OCI-LY1 (cell line): ENCODE measurements at regions not wholly inside any gene's neighbourhood (a gene's known extent, or its start where the extent isn't known, plus 50 kb on each side); places are given as distances from the start of the nearest gene placed in this dataset.
"Not testable (repeated sequence)": the region's sequence is repeated elsewhere in the genome, so short reads cannot be mapped to it uniquely, and the experiment has no call there.

Experiments
- H2AFZ ChIP-seq: fragments of 200-600 bp; sonication (generic), shearing (Covaris generic); 2 replicates; pipeline ENCODE4 v1.6.0; 2014; ENCODE audit warnings: antibody characterized with exemption, mild to moderate bottlenecking, low read length
- H3F3A ChIP-seq: fragments of 200-600 bp; sonication (generic), shearing (Covaris generic); 2 replicates; pipeline ENCODE4 v1.6.0; 2014; ENCODE audit warnings: mild to moderate bottlenecking, antibody characterized with exemption, low read length, moderate library complexity; ENCODE audit not compliant: insufficient read depth
- H3K27ac ChIP-seq: fragments of 200-600 bp; sonication (generic); 2 replicates; pipeline ENCODE4 v1.5.1; 2014; ENCODE audit warnings: low read length, mixed run types, mild to moderate bottlenecking, low read depth; ENCODE audit not compliant: poor library complexity, severe bottlenecking
- H3K27me3 ChIP-seq: fragments of 200-600 bp; sonication (generic); 2 replicates; pipeline ENCODE4 v1.6.0; 2014; ENCODE audit warnings: antibody characterized with exemption, mild to moderate bottlenecking, low read length, moderate library complexity; ENCODE audit not compliant: insufficient read depth
- H3K36me3 ChIP-seq: fragments of 200-600 bp; sonication (generic); 2 replicates; pipeline ENCODE4 v1.6.1; 2014; ENCODE audit warnings: mild to moderate bottlenecking, antibody characterized with exemption, low read length, moderate library complexity, mixed read lengths; ENCODE audit not compliant: insufficient read depth
- H3K4me1 ChIP-seq: fragments of 200-600 bp; sonication (generic); 2 replicates; pipeline ENCODE4 v1.5.1; 2014; ENCODE audit warnings: mild to moderate bottlenecking, low read length, moderate library complexity; ENCODE audit not compliant: insufficient read depth, severe bottlenecking
- H3K4me2 ChIP-seq: fragments of 200-600 bp; sonication (generic), shearing (Covaris generic); 2 replicates; pipeline ENCODE4 v1.6.1; 2014; ENCODE audit warnings: low read length
- H3K4me3 ChIP-seq: fragments of 200-600 bp; sonication (generic); 2 replicates; pipeline ENCODE4 v1.5.1; 2014; ENCODE audit warnings: low read length, low read depth, mild to moderate bottlenecking, mixed read lengths; ENCODE audit not compliant: poor library complexity, severe bottlenecking
- H3K79me2 ChIP-seq: fragments of 200-600 bp; shearing (Covaris generic); 2 replicates; pipeline ENCODE4 v1.6.1; 2016; ENCODE audit warnings: mixed run types, low read length, mixed read lengths; ENCODE audit not compliant: insufficient read depth
- H3K9ac ChIP-seq: fragments of 200-600 bp; sonication (generic), shearing (Covaris generic); 2 replicates; pipeline ENCODE4 v1.6.1; 2014; ENCODE audit warnings: mild to moderate bottlenecking, low read length, mixed read lengths
- H3K9me2 ChIP-seq: fragments of 200-600 bp; sonication (generic), shearing (Covaris generic); 2 replicates; pipeline ENCODE4 v1.6.1; 2014; ENCODE audit warnings: low read depth, mild to moderate bottlenecking, low read length, mixed read lengths
- H3K9me3 ChIP-seq: fragments of 200-600 bp; shearing (Covaris generic); 2 replicates; pipeline ENCODE4 v1.6.1; 2014; ENCODE audit warnings: low read length, mixed read lengths
- H4K20me1 ChIP-seq: fragments of 200-600 bp; sonication (generic), shearing (Covaris generic); 2 replicates; pipeline ENCODE4 v1.6.0; 2016; ENCODE audit warnings: mild to moderate bottlenecking, low read length; ENCODE audit not compliant: insufficient read depth
- CTCF ChIP-seq: fragments of 200-600 bp; sonication (generic), shearing (Covaris generic); IDR thresholded peaks from 2 replicates; pipeline ENCODE4 v1.5.1; 2017; ENCODE audit warnings: mild to moderate bottlenecking, antibody characterized with exemption, low read length, moderate library complexity, mixed read lengths
- EZH2 ChIP-seq: fragments of 200-600 bp; sonication (generic), shearing (Covaris generic); IDR thresholded peaks from 2 replicates; pipeline ENCODE4 v1.8.0; 2017; ENCODE audit warnings: borderline replicate concordance, mixed run types, mild to moderate bottlenecking, antibody characterized with exemption, low read length, moderate library complexity, mixed read lengths

GRCh38 chr9:65409471-65409980, 124.5 kb upstream of the FOXD4L5 start:
- H3K36me3 ChIP-seq = no peaks in the 10 kb centered on the region
- H3F3A ChIP-seq = no peaks in the 10 kb centered on the region
- no peak overlapping the region for H2AFZ ChIP-seq
- H3K9me2 ChIP-seq = no peaks in the 10 kb centered on the region
- H3K4me2 ChIP-seq = no peak overlapping the region
- H3K79me2 ChIP-seq = no peaks in the 10 kb centered on the region
- no peak overlapping the region for H3K27ac ChIP-seq
- no peaks in the 10 kb centered on the region for H3K27me3 ChIP-seq
- no peak overlapping the region for H3K9ac ChIP-seq
- no peaks in the 10 kb centered on the region for H4K20me1 ChIP-seq
- H3K4me1 ChIP-seq = no peaks in the 10 kb centered on the region
- H3K4me3 ChIP-seq = no peak overlapping the region
- H3K9me3 ChIP-seq = no peaks in the 10 kb centered on the region
- TF ChIP-seq CTCF (no peak), EZH2 (no peak)

GRCh38 chr9:65408806-65409205, 123.8 kb upstream of the FOXD4L5 start:
- not testable (repeated sequence) for H3K36me3 ChIP-seq, H3K9me2 ChIP-seq, H3K4me1 ChIP-seq, H3K9ac ChIP-seq, H3K4me2 ChIP-seq, H4K20me1 ChIP-seq, H3K4me3 ChIP-seq, H3K27ac ChIP-seq, H3F3A ChIP-seq, H2AFZ ChIP-seq, H3K79me2 ChIP-seq, H3K9me3 ChIP-seq, H3K27me3 ChIP-seq

- H3K4me3 ChIP-seq, H3K27ac ChIP-seq: not testable (repeated sequence)
Observed at GRCh38 chr9:65406625-65407024, 121.6 kb upstream of the FOXD4L5 start.

DNA sequence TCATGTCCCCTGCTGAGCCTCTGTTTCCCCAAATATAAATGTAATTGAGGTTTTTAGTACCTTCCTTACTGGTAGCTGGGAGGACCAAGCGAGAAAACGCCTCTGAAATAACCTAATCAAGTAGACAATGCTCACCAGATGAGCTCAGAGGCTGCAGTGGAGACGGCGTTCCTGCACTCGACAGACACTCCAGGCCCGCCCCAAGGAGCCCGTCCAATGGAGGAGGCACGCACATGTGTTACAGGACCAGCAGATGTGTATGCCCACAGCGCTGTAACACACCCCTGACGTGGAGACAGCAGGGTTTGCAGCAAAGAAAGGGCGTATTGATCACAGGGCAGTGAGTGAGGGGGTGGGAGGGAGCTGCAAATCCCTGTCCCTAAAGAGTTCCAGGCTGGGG, 120.8 kb upstream of the FOXD4L5 start:
- not testable (repeated sequence) for H3K79me2 ChIP-seq, H3K4me3 ChIP-seq, H3K9ac ChIP-seq, H3K27ac ChIP-seq, H3F3A ChIP-seq, H3K9me2 ChIP-seq, H3K9me3 ChIP-seq, H3K36me3 ChIP-seq, H2AFZ ChIP-seq, H3K27me3 ChIP-seq, H4K20me1 ChIP-seq, H3K4me1 ChIP-seq, H3K4me2 ChIP-seq

More at GRCh38 chr9:65406625-65407024, 121.6 kb upstream of the FOXD4L5 start:
- not testable (repeated sequence) for H3K9me3 ChIP-seq, H3K9me2 ChIP-seq, H3K9ac ChIP-seq, H3K27me3 ChIP-seq, H4K20me1 ChIP-seq, H3K4me2 ChIP-seq, H2AFZ ChIP-seq, H3F3A ChIP-seq, H3K4me1 ChIP-seq, H3K79me2 ChIP-seq, H3K36me3 ChIP-seq

DNA sequence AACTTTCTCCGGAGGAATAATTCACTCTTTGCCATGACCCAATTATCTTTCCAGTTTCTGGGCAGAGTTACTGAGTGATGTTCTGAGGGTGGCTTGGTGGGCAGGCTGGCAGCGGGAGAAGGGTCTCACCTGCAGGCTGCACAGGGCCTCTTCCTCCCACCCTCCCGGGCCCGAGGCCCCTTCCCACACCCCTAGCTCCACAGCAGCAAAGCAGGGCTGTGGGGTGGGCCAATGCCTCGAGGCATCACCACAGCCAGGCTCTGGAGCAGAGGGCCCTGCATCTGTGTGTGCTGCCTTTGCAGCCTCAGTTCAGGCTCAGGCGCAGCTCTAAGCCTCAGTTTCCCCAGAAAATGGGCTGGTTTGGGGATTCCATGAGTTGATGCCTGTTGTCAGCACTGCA, 120.2 kb upstream of the FOXD4L5 start:
- no peaks in the 10 kb centered on the region for H4K20me1 ChIP-seq
- no peak overlapping the region for H3K4me2 ChIP-seq
- H3K9ac ChIP-seq = no peak overlapping the region
- no peaks in the 10 kb centered on the region for H3K4me1 ChIP-seq
- no peaks in the 10 kb centered on the region for H3F3A ChIP-seq
- H3K27ac ChIP-seq = no peak overlapping the region
- no peaks in the 10 kb centered on the region for H3K27me3 ChIP-seq
- no peaks in the 10 kb centered on the region for H3K79me2 ChIP-seq
- no peaks in the 10 kb centered on the region for H3K36me3 ChIP-seq
- no peaks in the 10 kb centered on the region for H3K9me2 ChIP-seq
- no peak overlapping the region for H2AFZ ChIP-seq
- TF ChIP-seq CTCF (no peak), EZH2 (no peak)
- H3K9me3 ChIP-seq = no peaks in the 10 kb centered on the region
- no peak overlapping the region for H3K4me3 ChIP-seq
